ENCODE measurements at regions not wholly inside any gene's neighbourhood (a gene's known extent, or its start where the extent isn't known, plus 50 kb on each side); places are given as distances from the start of the nearest gene placed in this dataset.

DNA sequence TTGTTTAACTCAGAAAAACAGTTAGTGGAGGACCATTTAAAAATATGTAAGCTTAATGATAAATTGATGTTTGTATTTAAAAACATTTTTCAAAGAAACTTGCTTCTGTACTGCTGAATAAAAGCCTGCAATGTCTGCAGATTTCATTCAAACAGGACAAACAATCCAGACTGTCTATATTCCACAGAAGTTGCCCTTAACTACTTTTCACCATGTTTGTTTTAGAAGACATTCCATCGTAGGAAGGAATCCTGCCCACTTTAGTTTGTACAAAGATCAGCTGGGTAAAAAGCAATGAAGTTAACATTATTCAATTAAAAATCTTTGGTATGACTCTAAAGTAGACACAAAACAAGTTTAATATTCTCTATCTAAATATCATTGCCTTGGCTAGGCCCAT lies 195.7 kb upstream of the CCNH start:
- no peak overlapping the region for H2AK5ac ChIP-seq (ENCODE audit: low read depth, low read length)
- no peaks in the 10 kb centered on the region for H3K79me1 ChIP-seq (ENCODE audit: low read depth, low read length)
- no peak overlapping the region for H3K4ac ChIP-seq (ENCODE audit: low read length)
- H2AFZ ChIP-seq (ENCODE audit: low read length): no peak overlapping the region
- H2BK15ac ChIP-seq (ENCODE audit: low read length): no peak overlapping the region
- no peak overlapping the region for H3K4me3 ChIP-seq (ENCODE audit: low read length in 2 of 2)
- H3K27ac ChIP-seq (replicated peaks; ENCODE audit: low read length): no peak overlapping the region
- no peaks in the 10 kb centered on the region for H3K36me3 ChIP-seq (replicated peaks in 1 of 2; ENCODE audit: control insufficient read depth in 2 of 2, insufficient read depth in 2 of 2, low read length in 2 of 2)
- peaks cover 0 to 2% of the 10 kb centered on the region in 2 donors for H3K9me3 ChIP-seq (replicated peaks in 1 of 2; ENCODE audit: control insufficient read depth in 2 of 2, insufficient read depth in 1 of 2, low read depth in 1 of 2, low read length in 2 of 2)
- H4K91ac ChIP-seq (ENCODE audit: low read depth, low read length, poor library complexity): no peak overlapping the region
- H3K9ac ChIP-seq (ENCODE audit: low read depth, low read length, poor library complexity): no peak overlapping the region
- H3K14ac ChIP-seq (ENCODE audit: low read length): no peak overlapping the region
- H3K23ac ChIP-seq (ENCODE audit: low read depth, low read length, poor library complexity): no peak overlapping the region
- H2BK5ac ChIP-seq (ENCODE audit: low read length): no peak overlapping the region
- H2BK120ac ChIP-seq (ENCODE audit: low read depth, low read length): no peak overlapping the region
- no peak for DNase-seq (ENCODE audit: low spot score)
- no peaks in the 10 kb centered on the region for H3K27me3 ChIP-seq (ENCODE audit: control insufficient read depth in 3 of 3, insufficient read depth in 3 of 3, low read depth in 1 of 3, low read length in 3 of 3)
- no peak overlapping the region for H4K8ac ChIP-seq (ENCODE audit: low read depth, low read length)
- no peak overlapping the region for H3K18ac ChIP-seq (ENCODE audit: low read length)
- WGBS, 2 donors (ENCODE audit: extremely low coverage in 2 of 2, insufficient read length in 2 of 2, insufficient replicate concordance in 1 of 2): no CpG with 5 or more reads among the region's 1 CpG
- H3K4me2 ChIP-seq (ENCODE audit: insufficient read depth, low read length, poor library complexity, severe bottlenecking): no peak overlapping the region
- H2BK12ac ChIP-seq (ENCODE audit: low read length): no peak overlapping the region
- no peaks in the 10 kb centered on the region for H3K4me1 ChIP-seq (ENCODE audit: control insufficient read depth in 2 of 2, insufficient read depth in 1 of 2, low read depth in 1 of 2, low read length in 2 of 2)

DNA sequence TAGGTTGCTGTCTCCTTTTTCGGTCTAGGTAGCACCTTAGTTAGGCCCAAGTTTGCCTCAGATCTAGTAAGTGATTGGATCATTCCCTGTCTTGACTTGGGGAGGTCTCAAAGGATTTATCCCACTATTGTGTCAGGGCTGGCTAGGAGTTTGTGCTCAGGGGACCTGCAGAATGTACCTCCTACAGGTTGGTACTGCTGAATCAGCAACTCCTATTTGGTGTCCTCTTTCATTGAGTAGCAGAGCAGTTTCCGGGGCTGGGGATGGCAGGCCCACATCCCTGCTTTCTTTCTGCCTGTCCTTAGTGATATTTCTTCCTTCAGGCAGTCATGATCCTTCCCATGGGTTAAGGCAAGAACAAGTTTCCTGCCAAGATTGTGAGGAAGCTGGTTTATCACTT lies 192.9 kb upstream of the CCNH start:
- H2BK12ac ChIP-seq (ENCODE audit: low read length): no peak overlapping the region
- no peaks in the 10 kb centered on the region for H3K27me3 ChIP-seq (ENCODE audit: control insufficient read depth in 3 of 3, insufficient read depth in 3 of 3, low read depth in 1 of 3, low read length in 3 of 3)
- no peak overlapping the region for H2BK120ac ChIP-seq (ENCODE audit: low read depth, low read length)
- H3K4me3 ChIP-seq (ENCODE audit: low read length in 2 of 2): no peak overlapping the region
- no peak overlapping the region for H2AK5ac ChIP-seq (ENCODE audit: low read depth, low read length)
- peaks cover 0 to 2% of the 10 kb centered on the region in 2 donors for H3K9me3 ChIP-seq (replicated peaks in 1 of 2; ENCODE audit: control insufficient read depth in 2 of 2, insufficient read depth in 1 of 2, low read depth in 1 of 2, low read length in 2 of 2)
- H2AFZ ChIP-seq (ENCODE audit: low read length): no peak overlapping the region
- H3K36me3 ChIP-seq (replicated peaks in 1 of 2; ENCODE audit: control insufficient read depth in 2 of 2, insufficient read depth in 2 of 2, low read length in 2 of 2): no peaks in the 10 kb centered on the region
- H3K4ac ChIP-seq (ENCODE audit: low read length): no peak overlapping the region
- WGBS, 2 donors (ENCODE audit: extremely low coverage in 2 of 2, insufficient read length in 2 of 2, insufficient replicate concordance in 1 of 2): no CpG with 5 or more reads among the region's 2 CpGs
- no peak overlapping the region for H3K18ac ChIP-seq (ENCODE audit: low read length)
- no peak overlapping the region for H4K8ac ChIP-seq (ENCODE audit: low read depth, low read length)
- no peak overlapping the region for H3K4me2 ChIP-seq (ENCODE audit: insufficient read depth, low read length, poor library complexity, severe bottlenecking)
- no peak for DNase-seq (ENCODE audit: low spot score)
- no peak overlapping the region for H4K91ac ChIP-seq (ENCODE audit: low read depth, low read length, poor library complexity)
- no peak overlapping the region for H3K23ac ChIP-seq (ENCODE audit: low read depth, low read length, poor library complexity)
- H3K14ac ChIP-seq (ENCODE audit: low read length): no peak overlapping the region
- H3K27ac ChIP-seq (replicated peaks; ENCODE audit: low read length): no peak overlapping the region
- no peaks in the 10 kb centered on the region for H3K4me1 ChIP-seq (ENCODE audit: control insufficient read depth in 2 of 2, insufficient read depth in 1 of 2, low read depth in 1 of 2, low read length in 2 of 2)
- no peak overlapping the region for H2BK15ac ChIP-seq (ENCODE audit: low read length)
- no peak overlapping the region for H2BK5ac ChIP-seq (ENCODE audit: low read length)
- no peak overlapping the region for H3K9ac ChIP-seq (ENCODE audit: low read depth, low read length, poor library complexity)
- no peaks in the 10 kb centered on the region for H3K79me1 ChIP-seq (ENCODE audit: low read depth, low read length)

DNA sequence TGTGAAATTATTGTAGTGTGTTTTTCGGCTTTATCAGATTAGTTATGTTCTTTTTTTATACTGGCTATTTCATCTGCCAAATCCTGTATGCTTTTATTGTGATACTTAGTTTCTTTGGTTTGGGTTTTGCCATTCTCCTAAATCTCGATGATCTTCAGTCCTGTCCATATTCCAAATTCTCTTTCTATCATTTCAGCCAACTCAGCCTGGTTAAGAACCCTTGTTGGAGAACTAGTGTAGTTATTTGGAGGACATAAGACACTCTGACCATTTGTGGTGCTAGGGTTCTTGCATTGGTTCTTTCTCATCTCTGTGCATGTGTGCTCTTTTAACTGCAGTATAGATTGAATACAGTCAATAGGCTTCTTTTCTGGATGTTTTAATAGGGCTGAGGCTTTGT lies 187.0 kb upstream of the CCNH start:
- no peak for DNase-seq (ENCODE audit: low spot score)
- Histone ChIP-seq H3K27me3 (ENCODE audit: control insufficient read depth in 3 of 3, insufficient read depth in 3 of 3, low read depth in 1 of 3, low read length in 3 of 3) (no peaks in the 10 kb centered on the region), H3K27ac (replicated peaks; ENCODE audit: low read length) (no peak overlapping the region), H4K8ac (ENCODE audit: low read depth, low read length) (no peak overlapping the region), H3K4me1 (ENCODE audit: control insufficient read depth in 2 of 2, insufficient read depth in 1 of 2, low read depth in 1 of 2, low read length in 2 of 2) (no peaks in the 10 kb centered on the region), H3K9me3 (replicated peaks in 1 of 2; ENCODE audit: control insufficient read depth in 2 of 2, insufficient read depth in 1 of 2, low read depth in 1 of 2, low read length in 2 of 2) (no peaks in the 10 kb centered on the region), H3K4me3 (ENCODE audit: low read length in 2 of 2) (no peak overlapping the region), H3K79me1 (ENCODE audit: low read depth, low read length) (no peaks in the 10 kb centered on the region), H2BK120ac (ENCODE audit: low read depth, low read length) (no peak overlapping the region), H3K36me3 (replicated peaks in 1 of 2; ENCODE audit: control insufficient read depth in 2 of 2, insufficient read depth in 2 of 2, low read length in 2 of 2) (no peaks in the 10 kb centered on the region), H2AFZ (ENCODE audit: low read length) (no peak overlapping the region), H4K91ac (ENCODE audit: low read depth, low read length, poor library complexity) (no peak overlapping the region), H3K18ac (ENCODE audit: low read length) (no peak overlapping the region), H2AK5ac (ENCODE audit: low read depth, low read length) (no peak overlapping the region), H2BK5ac (ENCODE audit: low read length) (no peak overlapping the region), H3K23ac (ENCODE audit: low read depth, low read length, poor library complexity) (no peak overlapping the region), H3K4ac (ENCODE audit: low read length) (no peak overlapping the region), H3K9ac (ENCODE audit: low read depth, low read length, poor library complexity) (no peak overlapping the region), H3K14ac (ENCODE audit: low read length) (no peak overlapping the region), H3K4me2 (ENCODE audit: insufficient read depth, low read length, poor library complexity, severe bottlenecking) (no peak overlapping the region), H2BK12ac (ENCODE audit: low read length) (no peak overlapping the region), H2BK15ac (ENCODE audit: low read length) (no peak overlapping the region)
- WGBS, 2 donors (ENCODE audit: extremely low coverage in 2 of 2, insufficient read length in 2 of 2, insufficient replicate concordance in 1 of 2): no CpG with 5 or more reads among the region's 2 CpGs

DNA sequence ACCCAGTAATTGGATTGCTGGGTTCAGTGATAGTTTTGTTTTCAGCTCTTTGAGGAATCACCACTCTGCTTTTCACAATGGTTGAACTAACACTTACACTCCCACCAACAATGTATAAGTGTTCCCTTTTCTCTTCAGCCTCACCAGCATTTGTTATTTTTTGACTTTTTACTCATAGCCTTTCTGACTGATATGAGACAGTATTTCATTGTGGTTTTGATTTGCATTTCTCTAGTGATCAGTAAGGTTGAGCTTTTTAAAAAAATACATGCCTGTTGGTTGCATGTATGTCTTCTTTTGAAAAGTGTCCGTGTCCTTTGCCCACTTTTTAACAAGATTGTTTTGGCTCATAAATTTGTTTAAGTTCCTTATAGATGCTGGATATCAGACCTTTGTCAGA lies 185.7 kb upstream of the CCNH start:
- Histone ChIP-seq H2AFZ (ENCODE audit: low read length) (no peak overlapping the region), H3K27me3 (ENCODE audit: control insufficient read depth in 3 of 3, insufficient read depth in 3 of 3, low read depth in 1 of 3, low read length in 3 of 3) (no peaks in the 10 kb centered on the region), H2BK5ac (ENCODE audit: low read length) (no peak overlapping the region), H2BK12ac (ENCODE audit: low read length) (no peak overlapping the region), H3K9me3 (replicated peaks in 1 of 2; ENCODE audit: control insufficient read depth in 2 of 2, insufficient read depth in 1 of 2, low read depth in 1 of 2, low read length in 2 of 2) (no peaks in the 10 kb centered on the region), H2BK120ac (ENCODE audit: low read depth, low read length) (no peak overlapping the region), H2BK15ac (ENCODE audit: low read length) (no peak overlapping the region), H3K4ac (ENCODE audit: low read length) (no peak overlapping the region), H4K8ac (ENCODE audit: low read depth, low read length) (no peak overlapping the region), H3K36me3 (replicated peaks in 1 of 2; ENCODE audit: control insufficient read depth in 2 of 2, insufficient read depth in 2 of 2, low read length in 2 of 2) (no peaks in the 10 kb centered on the region), H3K79me1 (ENCODE audit: low read depth, low read length) (no peaks in the 10 kb centered on the region), H3K18ac (ENCODE audit: low read length) (no peak overlapping the region), H3K4me3 (ENCODE audit: low read length in 2 of 2) (no peak overlapping the region), H3K4me1 (ENCODE audit: control insufficient read depth in 2 of 2, insufficient read depth in 1 of 2, low read depth in 1 of 2, low read length in 2 of 2) (no peaks in the 10 kb centered on the region), H3K4me2 (ENCODE audit: insufficient read depth, low read length, poor library complexity, severe bottlenecking) (no peak overlapping the region), H3K9ac (ENCODE audit: low read depth, low read length, poor library complexity) (no peak overlapping the region), H3K14ac (ENCODE audit: low read length) (no peak overlapping the region), H4K91ac (ENCODE audit: low read depth, low read length, poor library complexity) (no peak overlapping the region), H2AK5ac (ENCODE audit: low read depth, low read length) (no peak overlapping the region), H3K23ac (ENCODE audit: low read depth, low read length, poor library complexity) (no peak overlapping the region), H3K27ac (replicated peaks; ENCODE audit: low read length) (no peak overlapping the region)
- WGBS, 2 donors (ENCODE audit: extremely low coverage in 2 of 2, insufficient read length in 2 of 2, insufficient replicate concordance in 1 of 2): no CpG with 5 or more reads among the region's 1 CpG
- DNase-seq (ENCODE audit: low spot score): no peak

Data from neuronal stem cell (in vitro differentiated cells).